ENCODE measurements at regions not wholly inside any gene's neighbourhood (a gene's known extent, or its start where the extent isn't known, plus 50 kb on each side); places are given as distances from the start of the nearest gene placed in this dataset.

DNA sequence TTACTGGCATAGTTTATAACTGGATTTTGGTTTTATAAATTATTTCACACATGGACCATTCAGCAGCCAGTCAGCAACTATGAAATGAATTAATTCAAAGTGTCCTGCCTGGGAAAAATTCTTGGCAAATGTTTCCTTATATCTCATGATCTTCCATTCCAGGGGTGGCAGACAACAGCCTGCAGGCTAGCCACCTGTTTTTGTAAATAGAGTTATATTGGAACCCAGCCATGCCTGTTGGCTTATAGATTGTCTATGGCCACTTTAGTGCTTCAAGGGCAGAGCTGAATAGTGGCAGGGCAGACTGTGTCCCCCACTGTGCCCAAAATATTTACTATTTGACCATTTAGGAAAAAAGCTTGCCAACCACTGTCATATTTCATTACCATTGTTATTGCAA is 613.7 kb downstream of the TMEM114 start:
- no peak overlapping the region for H2BK120ac ChIP-seq (ENCODE audit: insufficient read depth, low read length, poor library complexity)
- no peaks in the 10 kb centered on the region for H3K79me2 ChIP-seq (ENCODE audit: control insufficient read depth, insufficient read depth, low read length, poor library complexity)
- no peaks in the 10 kb centered on the region for H3K36me3 ChIP-seq (ENCODE audit: control insufficient read depth in 1 of 2, insufficient read depth in 2 of 2, low read length in 2 of 2)
- H2BK5ac ChIP-seq (ENCODE audit: low read depth, low read length, poor library complexity), result no peak overlapping the region
- no peak overlapping the region for H3K4me3 ChIP-seq (ENCODE audit: low read depth, low read length)
- H2AFZ ChIP-seq (ENCODE audit: insufficient read depth, low read length, poor library complexity), result no peak overlapping the region
- no peak overlapping the region for H3K9ac ChIP-seq (ENCODE audit: low read length)
- no peak overlapping the region for H3K14ac ChIP-seq (ENCODE audit: low read length)
- no peak overlapping the region for H3K27ac ChIP-seq (ENCODE audit: low read depth, low read length)
- no peak overlapping the region for H3K18ac ChIP-seq (ENCODE audit: low read length)
- H3K9me3 ChIP-seq (ENCODE audit: insufficient read depth, low read depth, low read length), result no peaks in the 10 kb centered on the region
- H4K8ac ChIP-seq (ENCODE audit: low read depth, low read length), result no peak overlapping the region
- no peaks in the 10 kb centered on the region for H3K79me1 ChIP-seq (ENCODE audit: low read length)
- H4K91ac ChIP-seq (ENCODE audit: low read depth, low read length), result no peak overlapping the region
- H3K4ac ChIP-seq (ENCODE audit: low read depth, low read length), result no peak overlapping the region
- no peak overlapping the region for H4K12ac ChIP-seq (ENCODE audit: low read depth, low read length)
- H3K23ac ChIP-seq (ENCODE audit: low read length), result no peak overlapping the region
- H3K4me2 ChIP-seq (ENCODE audit: low read length), result no peak overlapping the region
- no peak overlapping the region for H2BK12ac ChIP-seq (ENCODE audit: low read length)
- no peak overlapping the region for H2AK5ac ChIP-seq (ENCODE audit: low read length)
- H3K27me3 ChIP-seq (ENCODE audit: insufficient read depth, low read length), result no peaks in the 10 kb centered on the region
- no peaks in the 10 kb centered on the region for H3K4me1 ChIP-seq (ENCODE audit: control insufficient read depth in 1 of 2, insufficient read depth in 2 of 2, low read length in 2 of 2)
- DNase-seq, result no peak

DNA sequence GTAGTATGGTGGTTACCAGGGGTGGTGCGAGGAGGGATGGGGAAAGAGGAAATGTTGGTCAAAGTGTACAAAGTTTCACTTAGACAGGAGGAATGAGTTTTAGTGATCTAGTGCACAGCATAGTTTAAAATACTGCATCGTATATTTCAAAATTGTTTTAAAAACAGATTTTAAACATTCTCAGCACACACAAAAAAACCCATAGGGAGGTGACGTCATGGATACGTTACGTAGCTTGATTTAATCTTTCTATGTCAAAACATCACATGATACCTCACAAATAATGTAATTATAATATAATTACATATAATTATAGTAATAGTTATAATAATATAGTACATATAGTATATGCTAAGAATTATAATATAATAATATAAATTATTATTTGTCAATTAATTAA is 614.2 kb downstream of the TMEM114 start:
- H3K18ac ChIP-seq (ENCODE audit: low read length), result no peak overlapping the region
- H3K79me2 ChIP-seq (ENCODE audit: control insufficient read depth, insufficient read depth, low read length, poor library complexity), result no peaks in the 10 kb centered on the region
- H3K4me2 ChIP-seq (ENCODE audit: low read length), result no peak overlapping the region
- no peak for DNase-seq
- H3K23ac ChIP-seq (ENCODE audit: low read length), result no peak overlapping the region
- no peaks in the 10 kb centered on the region for H3K9me3 ChIP-seq (ENCODE audit: insufficient read depth, low read depth, low read length)
- H3K4me1 ChIP-seq (ENCODE audit: control insufficient read depth in 1 of 2, insufficient read depth in 2 of 2, low read length in 2 of 2), result no peaks in the 10 kb centered on the region
- H3K9ac ChIP-seq (ENCODE audit: low read length), result no peak overlapping the region
- no peak overlapping the region for H3K14ac ChIP-seq (ENCODE audit: low read length)
- H2AFZ ChIP-seq (ENCODE audit: insufficient read depth, low read length, poor library complexity), result no peak overlapping the region
- H4K91ac ChIP-seq (ENCODE audit: low read depth, low read length), result no peak overlapping the region
- no peak overlapping the region for H2BK12ac ChIP-seq (ENCODE audit: low read length)
- no peak overlapping the region for H4K8ac ChIP-seq (ENCODE audit: low read depth, low read length)
- no peak overlapping the region for H4K12ac ChIP-seq (ENCODE audit: low read depth, low read length)
- H3K4ac ChIP-seq (ENCODE audit: low read depth, low read length), result no peak overlapping the region
- H3K79me1 ChIP-seq (ENCODE audit: low read length), result no peaks in the 10 kb centered on the region
- H3K27me3 ChIP-seq (ENCODE audit: insufficient read depth, low read length), result no peaks in the 10 kb centered on the region
- no peak overlapping the region for H2BK5ac ChIP-seq (ENCODE audit: low read depth, low read length, poor library complexity)
- no peak overlapping the region for H3K4me3 ChIP-seq (ENCODE audit: low read depth, low read length)
- H2AK5ac ChIP-seq (ENCODE audit: low read length), result no peak overlapping the region
- no CpG with 5 or more reads among the region's 5 CpGs for WGBS (ENCODE audit: extremely low coverage, insufficient coverage, insufficient read length)
- H2BK120ac ChIP-seq (ENCODE audit: insufficient read depth, low read length, poor library complexity), result no peak overlapping the region
- no peak overlapping the region for H3K27ac ChIP-seq (ENCODE audit: low read depth, low read length)
- H3K36me3 ChIP-seq (ENCODE audit: control insufficient read depth in 1 of 2, insufficient read depth in 2 of 2, low read length in 2 of 2), result no peaks in the 10 kb centered on the region

DNA sequence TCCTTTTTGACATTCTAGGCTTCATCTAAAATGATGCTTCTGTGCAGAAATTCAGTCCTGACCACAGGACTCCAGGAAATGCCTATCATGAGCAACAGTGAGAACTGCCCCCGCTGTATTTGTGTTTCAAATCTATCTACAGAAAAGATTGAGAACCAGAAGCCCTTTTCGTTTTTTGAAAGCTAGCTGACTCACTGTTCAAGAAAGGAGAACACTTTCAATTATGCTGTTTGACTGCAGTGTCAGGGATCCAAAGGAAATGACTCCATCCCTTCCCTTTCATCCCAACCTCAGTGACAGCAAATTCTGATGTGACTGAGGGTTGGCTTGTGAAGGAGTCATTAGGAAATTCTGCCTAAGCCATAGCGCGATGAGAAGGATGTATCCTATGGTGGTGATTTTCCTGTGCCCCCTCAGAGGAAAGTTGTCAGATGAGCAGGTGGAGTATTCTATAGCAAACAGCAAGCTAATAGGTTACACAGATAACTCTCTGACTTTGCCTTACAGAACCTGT is 622.3 kb downstream of the TMEM114 start:
- Histone ChIP-seq H3K4me2 (ENCODE audit: low read length) (no peak overlapping the region), H4K8ac (ENCODE audit: low read depth, low read length) (no peak overlapping the region), H3K27me3 (ENCODE audit: insufficient read depth, low read length) (no peaks in the 10 kb centered on the region), H3K14ac (ENCODE audit: low read length) (no peak overlapping the region), H3K4ac (ENCODE audit: low read depth, low read length) (no peak overlapping the region), H3K23ac (ENCODE audit: low read length) (no peak overlapping the region), H3K4me3 (ENCODE audit: low read depth, low read length) (no peak overlapping the region), H3K27ac (ENCODE audit: low read depth, low read length) (no peak overlapping the region), H3K9me3 (ENCODE audit: insufficient read depth, low read depth, low read length) (no peaks in the 10 kb centered on the region), H2BK5ac (ENCODE audit: low read depth, low read length, poor library complexity) (no peak overlapping the region), H4K91ac (ENCODE audit: low read depth, low read length) (no peak overlapping the region), H3K9ac (ENCODE audit: low read length) (no peak overlapping the region), H2BK12ac (ENCODE audit: low read length) (no peak overlapping the region), H4K12ac (ENCODE audit: low read depth, low read length) (no peak overlapping the region), H2AK5ac (ENCODE audit: low read length) (no peak overlapping the region), H3K36me3 (ENCODE audit: control insufficient read depth in 1 of 2, insufficient read depth in 2 of 2, low read length in 2 of 2) (no peaks in the 10 kb centered on the region), H3K79me2 (ENCODE audit: control insufficient read depth, insufficient read depth, low read length, poor library complexity) (no peaks in the 10 kb centered on the region), H3K79me1 (ENCODE audit: low read length) (no peaks in the 10 kb centered on the region), H2BK120ac (ENCODE audit: insufficient read depth, low read length, poor library complexity) (no peak overlapping the region), H3K4me1 (ENCODE audit: control insufficient read depth in 1 of 2, insufficient read depth in 2 of 2, low read length in 2 of 2) (no peaks in the 10 kb centered on the region), H2AFZ (ENCODE audit: insufficient read depth, low read length, poor library complexity) (no peak overlapping the region), H3K18ac (ENCODE audit: low read length) (no peak overlapping the region)
- no peak for DNase-seq
- WGBS (ENCODE audit: extremely low coverage, insufficient coverage, insufficient read length), result no CpG with 5 or more reads among the region's 4 CpGs

DNA sequence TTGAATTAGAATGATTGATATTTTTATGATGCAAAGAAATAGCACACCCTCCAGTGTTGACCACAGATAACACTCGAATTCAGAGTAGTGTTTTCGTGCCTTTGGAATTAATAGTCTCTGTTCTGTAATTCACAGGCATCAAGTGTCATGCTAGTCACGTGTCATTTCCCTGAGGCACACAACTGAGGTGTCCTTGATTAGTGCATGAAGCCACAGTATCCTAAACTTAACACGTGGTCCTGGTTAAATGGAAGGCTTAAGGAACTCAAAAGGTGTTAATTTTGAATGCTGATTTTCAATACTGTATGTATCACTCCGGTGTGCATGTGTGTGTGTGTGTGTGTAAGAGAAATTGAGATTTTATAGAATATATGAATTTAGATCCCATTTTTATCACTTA is 625.6 kb downstream of the TMEM114 start:
- H4K8ac ChIP-seq (ENCODE audit: low read depth, low read length), result no peak overlapping the region
- H2AK5ac ChIP-seq (ENCODE audit: low read length), result no peak overlapping the region
- no peak overlapping the region for H2BK5ac ChIP-seq (ENCODE audit: low read depth, low read length, poor library complexity)
- no CpG with 5 or more reads among the region's 5 CpGs for WGBS (ENCODE audit: extremely low coverage, insufficient coverage, insufficient read length)
- no peak overlapping the region for H3K4ac ChIP-seq (ENCODE audit: low read depth, low read length)
- no peaks in the 10 kb centered on the region for H3K79me2 ChIP-seq (ENCODE audit: control insufficient read depth, insufficient read depth, low read length, poor library complexity)
- no peak overlapping the region for H3K9ac ChIP-seq (ENCODE audit: low read length)
- no peak overlapping the region for H3K18ac ChIP-seq (ENCODE audit: low read length)
- H2BK120ac ChIP-seq (ENCODE audit: insufficient read depth, low read length, poor library complexity), result no peak overlapping the region
- no peaks in the 10 kb centered on the region for H3K79me1 ChIP-seq (ENCODE audit: low read length)
- no peaks in the 10 kb centered on the region for H3K36me3 ChIP-seq (ENCODE audit: control insufficient read depth in 1 of 2, insufficient read depth in 2 of 2, low read length in 2 of 2)
- H3K4me3 ChIP-seq (ENCODE audit: low read depth, low read length), result no peak overlapping the region
- no peak overlapping the region for H3K4me2 ChIP-seq (ENCODE audit: low read length)
- H3K23ac ChIP-seq (ENCODE audit: low read length), result no peak overlapping the region
- no peak overlapping the region for H2BK12ac ChIP-seq (ENCODE audit: low read length)
- DNase-seq, result no peak
- H3K4me1 ChIP-seq (ENCODE audit: control insufficient read depth in 1 of 2, insufficient read depth in 2 of 2, low read length in 2 of 2), result no peaks in the 10 kb centered on the region
- no peak overlapping the region for H4K91ac ChIP-seq (ENCODE audit: low read depth, low read length)
- H3K27me3 ChIP-seq (ENCODE audit: insufficient read depth, low read length), result no peaks in the 10 kb centered on the region
- H3K14ac ChIP-seq (ENCODE audit: low read length), result no peak overlapping the region
- no peak overlapping the region for H4K12ac ChIP-seq (ENCODE audit: low read depth, low read length)
- H3K9me3 ChIP-seq (ENCODE audit: insufficient read depth, low read depth, low read length), result no peaks in the 10 kb centered on the region
- H3K27ac ChIP-seq (ENCODE audit: low read depth, low read length), result no peak overlapping the region
- H2AFZ ChIP-seq (ENCODE audit: insufficient read depth, low read length, poor library complexity), result no peak overlapping the region

All from trophoblast cell (in vitro differentiated cells and primary cell).